Spleen (tissue), 7 donors: ENCODE measurements at regions not wholly inside any gene's neighbourhood (a gene's known extent, or its start where the extent isn't known, plus 50 kb on each side); places are given as distances from the start of the nearest gene placed in this dataset.
"Not testable (repeated sequence)": the region's sequence is repeated elsewhere in the genome, so short reads cannot be mapped to it uniquely, and the experiment has no call there.

Experiments
- POLR2A ChIP-seq, 3 donors: fragments of 450-650 bp; IDR thresholded peaks; one replicate each; pipeline ENCODE4 v1.5.1; 2017; ENCODE audit warnings: antibody characterized with exemption in 3 of 3, mild to moderate bottlenecking in 1 of 3
- POLR2AphosphoS5 ChIP-seq, 3 donors: sonication (generic); formaldehyde crosslinking; IDR thresholded peaks; one replicate each; pipeline ENCODE4 v1.5.1; 2017; ENCODE audit warnings: antibody characterized with exemption in 3 of 3
- TF ChIP-seq, protein P1 (sequence below), 11 experiments: fragments of 200-600 bp in 7 of 11; fragments of 450-650 bp in 4 of 11; sonication (generic) in 4 of 11; IDR thresholded peaks in 8 of 11; conservative IDR thresholded peaks in 3 of 11; 1 replicate in 7 of 11; 2 replicates in 4 of 11; pipeline versions ENCODE4 v1.4.0 to v1.8.0; 2016 to 2021; ENCODE audit warnings: antibody characterized with exemption in 11 of 11, inconsistent platforms in 4 of 11, mild to moderate bottlenecking in 1 of 11
- donor health status: DM: no; HTN: no; CAD: no; lungs with moderate emphysema.
- donor health status: DM: no; HTN: no; CAD: no.
- donor health status: DM: no; HTN: no; CAD: no.

DNA sequence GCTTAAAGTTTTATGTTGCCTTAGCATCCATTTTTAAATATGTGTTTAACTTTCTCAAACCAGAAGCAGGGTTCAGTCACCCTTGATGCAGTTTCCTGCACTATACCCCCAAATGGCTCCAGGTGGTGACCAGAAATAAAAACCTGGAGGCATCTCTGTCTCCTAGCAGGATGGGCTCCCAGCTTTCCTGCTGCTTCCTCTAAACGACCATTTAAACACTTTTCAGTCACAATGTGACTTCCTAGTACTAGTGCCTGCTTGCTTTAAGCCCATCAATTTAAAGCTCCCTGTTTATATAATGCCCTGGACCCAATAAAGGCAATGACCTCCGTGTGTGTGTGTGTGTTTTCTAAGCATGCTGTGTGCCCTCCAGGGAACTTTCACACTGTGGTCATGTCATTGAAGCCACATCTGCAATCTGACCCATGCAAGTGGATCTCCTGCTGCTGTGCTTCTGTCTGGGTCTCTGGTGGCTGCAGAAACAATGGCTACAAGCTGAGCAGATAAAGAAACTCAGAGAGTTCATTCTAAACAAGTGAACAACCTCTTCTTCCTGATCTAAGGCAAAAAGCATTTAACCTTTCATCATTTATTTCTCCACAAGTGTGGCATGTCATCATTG lies 175.3 kb downstream of the SPATA31A6 start:
- TF ChIP-seq, protein P1, sequence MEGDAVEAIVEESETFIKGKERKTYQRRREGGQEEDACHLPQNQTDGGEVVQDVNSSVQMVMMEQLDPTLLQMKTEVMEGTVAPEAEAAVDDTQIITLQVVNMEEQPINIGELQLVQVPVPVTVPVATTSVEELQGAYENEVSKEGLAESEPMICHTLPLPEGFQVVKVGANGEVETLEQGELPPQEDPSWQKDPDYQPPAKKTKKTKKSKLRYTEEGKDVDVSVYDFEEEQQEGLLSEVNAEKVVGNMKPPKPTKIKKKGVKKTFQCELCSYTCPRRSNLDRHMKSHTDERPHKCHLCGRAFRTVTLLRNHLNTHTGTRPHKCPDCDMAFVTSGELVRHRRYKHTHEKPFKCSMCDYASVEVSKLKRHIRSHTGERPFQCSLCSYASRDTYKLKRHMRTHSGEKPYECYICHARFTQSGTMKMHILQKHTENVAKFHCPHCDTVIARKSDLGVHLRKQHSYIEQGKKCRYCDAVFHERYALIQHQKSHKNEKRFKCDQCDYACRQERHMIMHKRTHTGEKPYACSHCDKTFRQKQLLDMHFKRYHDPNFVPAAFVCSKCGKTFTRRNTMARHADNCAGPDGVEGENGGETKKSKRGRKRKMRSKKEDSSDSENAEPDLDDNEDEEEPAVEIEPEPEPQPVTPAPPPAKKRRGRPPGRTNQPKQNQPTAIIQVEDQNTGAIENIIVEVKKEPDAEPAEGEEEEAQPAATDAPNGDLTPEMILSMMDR (IDR thresholded peaks at IDR 0.05 in 8 of 11, conservative IDR thresholded peaks at IDR 0.05 in 3 of 11) = not testable (repeated sequence)
- TF ChIP-seq POLR2A, POLR2AphosphoS5 (IDR thresholded peaks at IDR 0.05): not testable (repeated sequence)
